ENCODE measurements at regions not wholly inside any gene's neighbourhood (a gene's known extent, or its start where the extent isn't known, plus 50 kb on each side); places are given as distances from the start of the nearest gene placed in this dataset.

DNA sequence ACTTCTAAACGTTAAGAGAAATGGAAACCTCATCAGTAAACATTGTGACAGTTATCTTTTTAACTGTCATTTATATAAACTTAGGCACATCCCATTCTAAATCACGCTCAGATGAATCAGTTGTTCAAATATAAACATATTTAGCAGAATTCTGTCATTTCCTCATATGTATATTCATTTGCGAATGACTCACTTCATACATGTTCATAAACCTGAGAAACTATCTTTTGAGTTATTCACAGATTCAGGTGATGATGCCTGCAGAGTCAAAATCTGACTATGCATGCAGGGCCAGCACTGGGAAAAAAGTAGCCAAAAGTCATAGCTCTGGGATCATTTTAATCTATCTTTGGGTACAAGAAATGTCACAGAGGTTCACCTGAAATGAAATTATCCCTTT lies 153.8 kb upstream of the PKN2 start:
- ChIA-PET POLR2A (no interaction called here), CTCF (no interaction called here)
- TF ChIP-seq, protein P1, sequence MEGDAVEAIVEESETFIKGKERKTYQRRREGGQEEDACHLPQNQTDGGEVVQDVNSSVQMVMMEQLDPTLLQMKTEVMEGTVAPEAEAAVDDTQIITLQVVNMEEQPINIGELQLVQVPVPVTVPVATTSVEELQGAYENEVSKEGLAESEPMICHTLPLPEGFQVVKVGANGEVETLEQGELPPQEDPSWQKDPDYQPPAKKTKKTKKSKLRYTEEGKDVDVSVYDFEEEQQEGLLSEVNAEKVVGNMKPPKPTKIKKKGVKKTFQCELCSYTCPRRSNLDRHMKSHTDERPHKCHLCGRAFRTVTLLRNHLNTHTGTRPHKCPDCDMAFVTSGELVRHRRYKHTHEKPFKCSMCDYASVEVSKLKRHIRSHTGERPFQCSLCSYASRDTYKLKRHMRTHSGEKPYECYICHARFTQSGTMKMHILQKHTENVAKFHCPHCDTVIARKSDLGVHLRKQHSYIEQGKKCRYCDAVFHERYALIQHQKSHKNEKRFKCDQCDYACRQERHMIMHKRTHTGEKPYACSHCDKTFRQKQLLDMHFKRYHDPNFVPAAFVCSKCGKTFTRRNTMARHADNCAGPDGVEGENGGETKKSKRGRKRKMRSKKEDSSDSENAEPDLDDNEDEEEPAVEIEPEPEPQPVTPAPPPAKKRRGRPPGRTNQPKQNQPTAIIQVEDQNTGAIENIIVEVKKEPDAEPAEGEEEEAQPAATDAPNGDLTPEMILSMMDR (IDR thresholded peaks at IDR 0.05), result no peak
- no peak for DNase-seq
- H3K27me3 ChIP-seq (ENCODE audit: control insufficient read depth in 1 of 2, insufficient read depth in 2 of 2, low read length in 2 of 2), result no peaks in the 10 kb centered on the region
- no peak overlapping the region for H3K27ac ChIP-seq (ENCODE audit: low read depth in 1 of 2, low read length in 2 of 2)
- H3K36me3 ChIP-seq (ENCODE audit: insufficient read depth, low read length), result no peaks in the 10 kb centered on the region
- intact Hi-C loops (cut with DNase I, micrococcal nuclease), result no loop called here
- H3K4me3 ChIP-seq (ENCODE audit: low read length), result no peak overlapping the region
- no peaks in the 10 kb centered on the region for H3K9me3 ChIP-seq (ENCODE audit: control insufficient read depth in 1 of 2, insufficient read depth in 1 of 2, low read length in 2 of 2)
- Mint-ChIP-seq H3K4me3 (no peak overlapping the region), H3K4me1 (ENCODE audit: low read depth) (no peaks in the 10 kb centered on the region), H3K36me3 (ENCODE audit: low read depth) (no peaks in the 10 kb centered on the region), H3K27ac (no peak overlapping the region), H3K27me3 (no peaks in the 10 kb centered on the region), H3K9me3 (no peaks in the 10 kb centered on the region)
- no peak for ATAC-seq (ENCODE audit: poor library complexity)
- H3K4me1 ChIP-seq (ENCODE audit: insufficient read depth, low read length), result no peaks in the 10 kb centered on the region

DNA sequence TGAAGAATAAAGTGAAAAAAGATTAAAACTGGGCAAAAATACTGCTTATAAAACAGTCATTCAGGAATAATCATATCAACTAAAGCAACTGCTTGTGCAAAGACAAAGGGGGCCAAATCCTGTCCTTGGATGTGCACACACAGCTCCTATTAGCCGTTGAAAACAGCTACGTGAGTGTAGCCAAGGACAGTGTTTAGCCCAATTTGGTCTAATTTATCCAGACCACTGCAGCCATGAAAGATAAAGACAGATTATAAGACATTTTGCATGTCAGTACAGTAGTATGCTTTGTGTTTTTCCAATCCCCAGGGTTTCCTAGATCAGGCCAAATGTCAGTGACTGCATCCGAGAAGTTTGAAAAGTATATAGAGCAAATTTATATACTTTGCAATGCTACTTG lies 146.3 kb upstream of the PKN2 start:
- no peak overlapping the region for H3K27ac Mint-ChIP-seq
- DNase-seq, result no peak
- intact Hi-C loops (cut with DNase I, micrococcal nuclease), result no loop called here
- no peak overlapping the region for H3K4me3 ChIP-seq (ENCODE audit: low read length)
- POLR2A ChIA-PET, result no interaction called here
- no peak for ATAC-seq (ENCODE audit: poor library complexity)
- peaks cover 11% of the 10 kb centered on the region for H3K27me3 Mint-ChIP-seq
- CTCF ChIA-PET, result no interaction called here
- no peak overlapping the region for H3K4me3 Mint-ChIP-seq
- H3K27ac ChIP-seq (ENCODE audit: low read depth in 1 of 2, low read length in 2 of 2), result no peak overlapping the region
- H3K36me3 Mint-ChIP-seq (ENCODE audit: low read depth), result no peaks in the 10 kb centered on the region
- H3K9me3 Mint-ChIP-seq, result no peaks in the 10 kb centered on the region
- no peaks in the 10 kb centered on the region for H3K4me1 Mint-ChIP-seq (ENCODE audit: low read depth)
- H3K9me3 ChIP-seq (ENCODE audit: control insufficient read depth in 1 of 2, insufficient read depth in 1 of 2, low read length in 2 of 2), result no peaks in the 10 kb centered on the region
- TF ChIP-seq, protein P1 (IDR thresholded peaks at IDR 0.05), result no peak
- no peaks in the 10 kb centered on the region for H3K36me3 ChIP-seq (ENCODE audit: insufficient read depth, low read length)
- no peaks in the 10 kb centered on the region for H3K4me1 ChIP-seq (ENCODE audit: insufficient read depth, low read length)
- peaks cover 0 to 14% of the 10 kb centered on the region in 2 experiments for H3K27me3 ChIP-seq (ENCODE audit: control insufficient read depth in 1 of 2, insufficient read depth in 2 of 2, low read length in 2 of 2)

DNA sequence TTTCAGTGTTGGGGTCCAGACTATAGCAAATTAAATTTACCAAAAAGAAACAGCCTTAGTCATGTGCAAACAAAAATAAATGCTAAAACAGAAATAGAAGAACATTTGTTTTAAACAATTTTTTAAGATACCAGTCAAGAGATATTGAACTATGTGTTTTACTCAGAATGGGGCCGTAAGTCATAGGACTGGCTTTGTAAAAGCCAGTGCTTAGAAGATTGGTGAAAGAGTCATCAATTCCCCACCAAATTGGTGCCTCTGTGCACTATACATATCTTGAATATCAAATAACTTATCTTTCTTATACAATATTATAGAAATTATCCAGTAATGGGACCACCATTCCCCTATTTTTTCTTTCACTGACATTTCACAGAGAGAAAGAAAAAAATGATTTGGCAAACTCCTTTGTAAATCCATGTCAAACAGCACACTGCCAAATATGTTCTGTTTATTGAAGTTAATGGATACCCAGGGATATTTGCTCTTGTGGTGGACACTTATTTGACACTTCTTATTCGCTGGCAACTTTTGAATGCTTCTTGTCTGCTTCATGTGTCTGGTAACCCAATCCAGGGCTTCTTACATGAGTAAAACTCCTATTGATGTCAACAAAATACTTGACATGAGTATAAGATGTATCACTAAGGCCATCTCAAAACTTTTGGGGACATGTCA lies 145.7 kb upstream of the PKN2 start:
- no peaks in the 10 kb centered on the region for H3K9me3 Mint-ChIP-seq
- ChIA-PET POLR2A (no interaction called here), CTCF (no interaction called here)
- ATAC-seq (ENCODE audit: poor library complexity), result no peak
- no peaks in the 10 kb centered on the region for H3K4me1 Mint-ChIP-seq (ENCODE audit: low read depth)
- Histone ChIP-seq H3K4me3 (ENCODE audit: low read length) (no peak overlapping the region), H3K27me3 (ENCODE audit: control insufficient read depth in 1 of 2, insufficient read depth in 2 of 2, low read length in 2 of 2) (peaks cover 0 to 14% of the 10 kb centered on the region in 2 experiments), H3K36me3 (ENCODE audit: insufficient read depth, low read length) (no peaks in the 10 kb centered on the region), H3K27ac (ENCODE audit: low read depth in 1 of 2, low read length in 2 of 2) (no peak overlapping the region), H3K9me3 (ENCODE audit: control insufficient read depth in 1 of 2, insufficient read depth in 1 of 2, low read length in 2 of 2) (no peaks in the 10 kb centered on the region), H3K4me1 (ENCODE audit: insufficient read depth, low read length) (no peaks in the 10 kb centered on the region)
- intact Hi-C loops (cut with DNase I, micrococcal nuclease), result no loop called here
- H3K36me3 Mint-ChIP-seq (ENCODE audit: low read depth), result no peaks in the 10 kb centered on the region
- no peak overlapping the region for H3K27ac Mint-ChIP-seq
- DNase-seq, result no peak
- no peak overlapping the region for H3K4me3 Mint-ChIP-seq
- TF ChIP-seq, protein P1 (IDR thresholded peaks at IDR 0.05), result no peak
- H3K27me3 Mint-ChIP-seq, result peaks cover 11% of the 10 kb centered on the region

Measured in CD4-positive, alpha-beta T cell (primary cell).